CD14-positive monocyte (primary cell): ENCODE measurements at regions not wholly inside any gene's neighbourhood (a gene's known extent, or its start where the extent isn't known, plus 50 kb on each side); places are given as distances from the start of the nearest gene placed in this dataset.

Experiments used
- DNase-seq, 3 donors: peaks; one replicate each; pipeline ENCODE4 v3.0.0-alpha.2; 2011 to 2022
- H2AFZ ChIP-seq: 2 replicates; pipeline ENCODE4 v1.6.0; 2012; ENCODE audit warnings: mild to moderate bottlenecking, low read depth, low read length, inconsistent platforms; ENCODE audit not compliant: insufficient read depth, poor library complexity, severe bottlenecking
- H3K27ac ChIP-seq, 2 donors: 1 replicate in 1 of 2; 2 replicates in 1 of 2; pipeline ENCODE4 v1.5.1; 2012 to 2013; ENCODE audit warnings: low read length in 2 of 2, control low read depth in 1 of 2, inconsistent platforms in 1 of 2, low read depth in 1 of 2, mild to moderate bottlenecking in 1 of 2
- H3K27me3 ChIP-seq, 2 donors: one replicate each; pipeline versions ENCODE4 v1.6.0 to v1.6.1; 2011 to 2013; ENCODE audit warnings: low read length in 2 of 2; ENCODE audit not compliant: control insufficient read depth in 2 of 2, insufficient read depth in 2 of 2
- H3K36me3 ChIP-seq, 2 donors: replicated peaks in 1 of 2; 1 replicate in 1 of 2; 2 replicates in 1 of 2; pipeline versions ENCODE4 v1.5.1 to v1.6.1; 2012 to 2013; ENCODE audit warnings: low read length in 2 of 2, control low read depth in 1 of 2, inconsistent platforms in 1 of 2, mild to moderate bottlenecking in 1 of 2; ENCODE audit not compliant: insufficient read depth in 2 of 2, control insufficient read depth in 1 of 2
- H3K4me1 ChIP-seq, 2 donors: 1 replicate in 1 of 2; 2 replicates in 1 of 2; pipeline versions ENCODE4 v1.5.1 to v1.6.1; 2012 to 2013; ENCODE audit warnings: low read length in 2 of 2, control low read depth in 1 of 2, inconsistent platforms in 1 of 2, mild to moderate bottlenecking in 1 of 2, moderate library complexity in 1 of 2; ENCODE audit not compliant: insufficient read depth in 2 of 2, control insufficient read depth in 1 of 2
- H3K4me2 ChIP-seq: replicated peaks from 2 replicates; pipeline ENCODE3; 2012; ENCODE audit warnings: low read length, moderate library complexity, mild to moderate bottlenecking; ENCODE audit not compliant: poor library complexity, severe bottlenecking; ENCODE audit errors: extremely low read depth
- H3K4me3 ChIP-seq, 3 experiments: fragments of 200-600 bp in 1 of 3; sonication (generic) in 1 of 3; replicated peaks in 1 of 3; 1 replicate in 2 of 3; 2 replicates in 1 of 3; pipeline ENCODE4 v1.5.1; 2011 to 2013; ENCODE audit warnings: low read length in 3 of 3, mild to moderate bottlenecking in 3 of 3, control low read depth in 2 of 3, low read depth in 2 of 3, inconsistent platforms in 1 of 3, moderate library complexity in 1 of 3
- H3K79me2 ChIP-seq: 2 replicates; pipeline ENCODE4 v1.6.0; 2012; ENCODE audit warnings: mild to moderate bottlenecking, control low read depth, inconsistent platforms, low read length, moderate library complexity; ENCODE audit not compliant: insufficient read depth
- H3K9ac ChIP-seq: 2 replicates; pipeline ENCODE4 v1.6.0; 2017; ENCODE audit warnings: low read length, mild to moderate bottlenecking; ENCODE audit not compliant: insufficient read depth, poor library complexity, severe bottlenecking
- H3K9me3 ChIP-seq, 2 donors: replicated peaks in 1 of 2; 1 replicate in 1 of 2; 2 replicates in 1 of 2; pipeline versions ENCODE4 v1.5.1 to v1.6.1; 2012 to 2013; ENCODE audit warnings: low read length in 2 of 2, control low read depth in 1 of 2; ENCODE audit not compliant: control insufficient read depth in 1 of 2, insufficient read depth in 1 of 2
- H4K20me1 ChIP-seq: 2 replicates; pipeline ENCODE4 v1.6.0; 2012; ENCODE audit warnings: mild to moderate bottlenecking, low read length, control low read depth, moderate library complexity; ENCODE audit not compliant: insufficient read depth
- H3K27ac Mint-ChIP-seq, 7 donors: one replicate each; pipeline ENCODE4 v1.8.0; 2020; ENCODE audit warnings: mild to moderate bottlenecking in 7 of 7, mixed read lengths in 7 of 7, moderate library complexity in 6 of 7, inconsistent platforms in 2 of 7
- H3K27me3 Mint-ChIP-seq, 3 donors: one replicate each; pipeline ENCODE4 v1.8.0; 2021 to 2022; ENCODE audit warnings: low read depth in 3 of 3, mild to moderate bottlenecking in 3 of 3, mixed read lengths in 3 of 3, moderate library complexity in 3 of 3, inconsistent platforms in 1 of 3
- H3K36me3 Mint-ChIP-seq, 2 donors: one replicate each; pipeline ENCODE4 v1.8.0; 2020; ENCODE audit warnings: mixed read lengths in 2 of 2, inconsistent platforms in 1 of 2, mild to moderate bottlenecking in 1 of 2
- H3K4me1 Mint-ChIP-seq: one replicate; pipeline ENCODE4 v1.8.0; 2020; ENCODE audit warnings: mild to moderate bottlenecking, mixed read lengths
- H3K4me3 Mint-ChIP-seq, 2 donors: one replicate each; pipeline ENCODE4 v1.8.0; 2020; ENCODE audit warnings: mild to moderate bottlenecking in 2 of 2, mixed read lengths in 2 of 2, moderate library complexity in 1 of 2
- H3K9me3 Mint-ChIP-seq, 7 donors: one replicate each; pipeline ENCODE4 v1.8.0; 2020 to 2022; ENCODE audit warnings: mixed read lengths in 7 of 7, mild to moderate bottlenecking in 6 of 7, moderate library complexity in 6 of 7, inconsistent platforms in 2 of 7
- CTCF ChIP-seq: fragments of 200-600 bp; IDR thresholded peaks from one replicate; pipeline ENCODE4 v1.8.0; 2022; ENCODE audit warnings: antibody characterized with exemption, mild to moderate bottlenecking
- WGBS: methylation state at CpG from one replicate; pipeline ENCODE4 v1.1.5; 2013; ENCODE audit warnings: missing lambda C conversion rate; ENCODE audit not compliant: insufficient coverage; 5-methylcytosine and 5-hydroxymethylcytosine counted together
- intact Hi-C, 2 donors: fragments of 100-400 bp; cut with micrococcal nuclease; formaldehyde crosslinking; loops; one replicate each; pipeline versions ENCODE4 v1.15.0 to v1.15.1; 2023

GRCh38 chr14:66116732-66117131 is 369.4 kb upstream of the CCDC196 start:
- intact Hi-C loops = no loop called here
- Histone ChIP-seq H3K4me3 (no peak overlapping the region), H3K9me3 (peaks cover 0 to 7% of the 10 kb centered on the region in 2 donors), H3K4me1 (no peaks in the 10 kb centered on the region), H2AFZ (no peak overlapping the region), H3K27me3 (no peaks in the 10 kb centered on the region), H3K4me2 (no peak overlapping the region), H3K27ac (no peak overlapping the region), H3K36me3 (no peaks in the 10 kb centered on the region), H3K79me2 (no peaks in the 10 kb centered on the region), H3K9ac (no peak overlapping the region), H4K20me1 (no peaks in the 10 kb centered on the region)
- Mint-ChIP-seq H3K36me3 (no peaks in the 10 kb centered on the region), H3K27me3 (peaks cover 0 to 3% (median 2%) of the 10 kb centered on the region in 3 donors), H3K27ac (no peak overlapping the region), H3K4me1 (no peaks in the 10 kb centered on the region), H3K9me3 (peaks cover 1 to 14% (median 6%) of the 10 kb centered on the region in 7 donors), H3K4me3 (no peak overlapping the region)
- WGBS = 88% methylated on average over 4 of the region's 4 CpGs
- TF ChIP-seq CTCF = no peak
- no peak for DNase-seq

GRCh38 chr14:66117600-66117999 is 368.6 kb upstream of the CCDC196 start:
- H3K36me3 Mint-ChIP-seq = no peaks in the 10 kb centered on the region
- H3K4me3 Mint-ChIP-seq = no peak overlapping the region
- H3K27ac Mint-ChIP-seq = no peak overlapping the region
- no peaks in the 10 kb centered on the region for H3K4me1 Mint-ChIP-seq
- no peak for TF ChIP-seq CTCF
- Histone ChIP-seq H3K4me1 (no peaks in the 10 kb centered on the region), H3K27me3 (no peaks in the 10 kb centered on the region), H3K4me2 (no peak overlapping the region), H3K4me3 (no peak overlapping the region), H3K36me3 (no peaks in the 10 kb centered on the region), H3K27ac (no peak overlapping the region), H3K9me3 (peaks cover 0 to 4% of the 10 kb centered on the region in 2 donors), H4K20me1 (no peaks in the 10 kb centered on the region), H3K79me2 (no peaks in the 10 kb centered on the region), H3K9ac (no peak overlapping the region), H2AFZ (no peak overlapping the region)
- H3K27me3 Mint-ChIP-seq = peaks cover 0 to 3% (median 2%) of the 10 kb centered on the region in 3 donors
- no peak for DNase-seq
- WGBS = no CpG with 5 or more reads among the region's 3 CpGs
- intact Hi-C loops = no loop called here
- H3K9me3 Mint-ChIP-seq = peaks cover 1 to 13% (median 7%) of the 10 kb centered on the region in 7 donors
